Vagina (tissue), 2 donors: ENCODE measurements at regions not wholly inside any gene's neighbourhood (a gene's known extent, or its start where the extent isn't known, plus 50 kb on each side); places are given as distances from the start of the nearest gene placed in this dataset.

Experiments
- DNase-seq, 2 donors: peaks; one replicate each; pipeline ENCODE4 v3.0.0-alpha.2; 2017; ENCODE audit errors: extremely low spot score in 2 of 2
- H3K27ac ChIP-seq: fragments of 200-600 bp; sonication (generic); one replicate; pipeline ENCODE4 v1.5.1; 2019
- H3K27me3 ChIP-seq: fragments of 200-600 bp; sonication (generic); one replicate; pipeline ENCODE4 v1.5.1; 2019
- H3K36me3 ChIP-seq, 2 donors: fragments of 200-600 bp; sonication (generic); one replicate each; pipeline ENCODE4 v1.5.1; 2017 to 2019
- H3K4me1 ChIP-seq: fragments of 200-600 bp; sonication (generic); one replicate; pipeline ENCODE4 v1.5.1; 2019
- H3K4me3 ChIP-seq, 2 donors: fragments of 200-600 bp; sonication (generic); 1 replicate in 1 of 2; 2 replicates in 1 of 2; pipeline ENCODE4 v1.5.1; 2016 to 2019
- H3K9me3 ChIP-seq: fragments of 200-600 bp; sonication (generic); one replicate; pipeline ENCODE4 v1.5.1; 2019
- POLR2A ChIP-seq, 2 donors: fragments of 450-650 bp; IDR thresholded peaks; one replicate each; pipeline ENCODE4 v1.6.1; 2017; ENCODE audit warnings: antibody characterized with exemption in 2 of 2, mild to moderate bottlenecking in 2 of 2, moderate library complexity in 2 of 2
- POLR2AphosphoS5 ChIP-seq, 2 donors: sonication (generic); formaldehyde crosslinking; IDR thresholded peaks; one replicate each; pipeline ENCODE4 v1.9.0; 2017; ENCODE audit warnings: antibody characterized with exemption in 2 of 2, mild to moderate bottlenecking in 2 of 2, low read depth in 1 of 2; ENCODE audit not compliant: insufficient read depth in 1 of 2
- intact Hi-C: fragments of 100-400 bp; cut with DNase I; formaldehyde crosslinking; loops from one replicate; pipeline ENCODE4 v1.15.1; 2023
- TF ChIP-seq, protein P1 (sequence below), 3 experiments: fragments of 450-650 bp in 2 of 3; fragments of 200-600 bp in 1 of 3; sonication (generic) in 1 of 3; IDR thresholded peaks; one replicate each; pipeline ENCODE4 v1.5.1; 2017 to 2019; ENCODE audit warnings: antibody characterized with exemption in 3 of 3, mild to moderate bottlenecking in 2 of 3, moderate library complexity in 2 of 3

DNA sequence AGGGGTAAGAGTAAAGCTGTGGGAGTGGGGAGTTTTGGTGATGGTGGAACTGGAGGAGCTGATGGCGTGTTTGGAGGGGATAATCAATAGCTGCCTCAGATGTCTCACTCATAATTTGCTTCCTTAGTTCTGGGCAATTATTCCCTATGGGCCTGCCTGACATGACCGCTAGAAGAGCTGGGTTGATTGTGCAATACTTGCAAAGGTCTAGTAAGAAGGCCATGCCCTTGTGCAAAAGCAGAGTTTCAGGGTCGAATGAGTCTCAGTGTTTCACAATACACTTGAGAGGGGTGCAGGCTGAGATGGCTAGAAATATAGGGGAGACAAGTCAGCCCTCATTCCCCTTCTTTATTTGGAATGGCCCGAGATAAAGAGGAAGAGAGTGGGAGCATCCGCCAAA, 858.4 kb upstream of the POU3F4 start:
- TF ChIP-seq POLR2AphosphoS5 (IDR thresholded peaks at IDR 0.05; ENCODE audit: insufficient read depth in 1 of 2, low read depth in 1 of 2) (no peak), POLR2A (IDR thresholded peaks at IDR 0.05) (no peak)
- TF ChIP-seq, protein P1, sequence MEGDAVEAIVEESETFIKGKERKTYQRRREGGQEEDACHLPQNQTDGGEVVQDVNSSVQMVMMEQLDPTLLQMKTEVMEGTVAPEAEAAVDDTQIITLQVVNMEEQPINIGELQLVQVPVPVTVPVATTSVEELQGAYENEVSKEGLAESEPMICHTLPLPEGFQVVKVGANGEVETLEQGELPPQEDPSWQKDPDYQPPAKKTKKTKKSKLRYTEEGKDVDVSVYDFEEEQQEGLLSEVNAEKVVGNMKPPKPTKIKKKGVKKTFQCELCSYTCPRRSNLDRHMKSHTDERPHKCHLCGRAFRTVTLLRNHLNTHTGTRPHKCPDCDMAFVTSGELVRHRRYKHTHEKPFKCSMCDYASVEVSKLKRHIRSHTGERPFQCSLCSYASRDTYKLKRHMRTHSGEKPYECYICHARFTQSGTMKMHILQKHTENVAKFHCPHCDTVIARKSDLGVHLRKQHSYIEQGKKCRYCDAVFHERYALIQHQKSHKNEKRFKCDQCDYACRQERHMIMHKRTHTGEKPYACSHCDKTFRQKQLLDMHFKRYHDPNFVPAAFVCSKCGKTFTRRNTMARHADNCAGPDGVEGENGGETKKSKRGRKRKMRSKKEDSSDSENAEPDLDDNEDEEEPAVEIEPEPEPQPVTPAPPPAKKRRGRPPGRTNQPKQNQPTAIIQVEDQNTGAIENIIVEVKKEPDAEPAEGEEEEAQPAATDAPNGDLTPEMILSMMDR (IDR thresholded peaks at IDR 0.05), result no peak
- intact Hi-C loops, result no loop called here
- H3K4me3 ChIP-seq, result no peak overlapping the region

DNA sequence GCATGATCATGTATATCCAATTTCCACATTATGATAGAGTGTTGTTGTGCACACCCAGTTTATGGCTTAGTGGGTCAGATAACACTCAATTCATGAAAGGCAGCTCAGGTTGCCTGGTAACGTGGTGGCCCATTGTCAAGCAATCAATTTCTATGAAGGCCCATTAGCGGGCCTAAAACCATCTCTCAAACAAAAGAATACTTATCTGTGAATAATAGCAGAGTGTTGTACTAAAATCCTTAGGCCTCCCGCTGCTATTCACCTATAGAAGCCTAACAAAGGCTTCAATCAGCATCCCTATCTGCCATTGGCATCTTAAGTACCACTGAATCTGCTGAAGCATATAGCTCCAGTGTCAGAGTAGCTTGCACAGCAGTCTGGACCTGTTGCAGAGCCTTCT, 849.6 kb upstream of the POU3F4 start:
- no peaks in the 10 kb centered on the region for H3K9me3 ChIP-seq
- no peak overlapping the region for H3K4me3 ChIP-seq
- intact Hi-C loops, result no loop called here
- no peak overlapping the region for H3K27ac ChIP-seq
- no peaks in the 10 kb centered on the region for H3K4me1 ChIP-seq
- DNase-seq, result no peak
- H3K36me3 ChIP-seq, result no peaks in the 10 kb centered on the region
- H3K27me3 ChIP-seq, result no peaks in the 10 kb centered on the region
- TF ChIP-seq, protein P1 (IDR thresholded peaks at IDR 0.05), result no peak
- TF ChIP-seq POLR2A (IDR thresholded peaks at IDR 0.05), result no peak
- TF ChIP-seq POLR2AphosphoS5 (IDR thresholded peaks at IDR 0.05; ENCODE audit: insufficient read depth in 1 of 2, low read depth in 1 of 2), result no peak

More for the DNA sequence above, 858.4 kb upstream of the POU3F4 start:
- Histone ChIP-seq H3K27ac (no peak overlapping the region), H3K4me1 (no peaks in the 10 kb centered on the region), H3K36me3 (no peaks in the 10 kb centered on the region), H3K9me3 (no peaks in the 10 kb centered on the region), H3K27me3 (no peaks in the 10 kb centered on the region)
- DNase-seq, result no peak

DNA sequence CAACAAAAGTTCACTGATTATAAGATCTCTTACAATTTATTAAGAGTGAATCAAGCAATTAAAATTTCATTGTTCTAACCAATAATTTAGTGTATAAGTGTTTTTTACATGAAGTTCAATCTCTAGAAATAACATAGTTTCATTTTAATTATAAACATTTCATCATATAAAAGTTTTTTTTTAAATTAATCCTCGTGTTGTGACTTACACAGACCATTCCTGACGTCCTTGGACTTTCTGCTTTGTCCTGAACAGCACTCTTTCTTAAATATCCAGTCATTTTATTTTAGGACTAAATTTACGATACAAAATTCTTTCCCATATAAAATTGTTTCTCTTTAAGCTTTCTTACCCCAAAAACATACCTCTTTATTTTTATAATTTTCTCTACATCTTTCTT, 841.7 kb upstream of the POU3F4 start:
- H3K9me3 ChIP-seq, result no peaks in the 10 kb centered on the region
- no peaks in the 10 kb centered on the region for H3K36me3 ChIP-seq
- H3K27ac ChIP-seq, result no peak overlapping the region
- no peaks in the 10 kb centered on the region for H3K4me1 ChIP-seq
- DNase-seq, result no peak
- no peak overlapping the region for H3K4me3 ChIP-seq
- TF ChIP-seq, protein P1 (IDR thresholded peaks at IDR 0.05), result no peak
- TF ChIP-seq POLR2AphosphoS5 (IDR thresholded peaks at IDR 0.05; ENCODE audit: insufficient read depth in 1 of 2, low read depth in 1 of 2), result no peak
- TF ChIP-seq POLR2A (IDR thresholded peaks at IDR 0.05), result no peak
- intact Hi-C loops, result no loop called here
- no peaks in the 10 kb centered on the region for H3K27me3 ChIP-seq

DNA sequence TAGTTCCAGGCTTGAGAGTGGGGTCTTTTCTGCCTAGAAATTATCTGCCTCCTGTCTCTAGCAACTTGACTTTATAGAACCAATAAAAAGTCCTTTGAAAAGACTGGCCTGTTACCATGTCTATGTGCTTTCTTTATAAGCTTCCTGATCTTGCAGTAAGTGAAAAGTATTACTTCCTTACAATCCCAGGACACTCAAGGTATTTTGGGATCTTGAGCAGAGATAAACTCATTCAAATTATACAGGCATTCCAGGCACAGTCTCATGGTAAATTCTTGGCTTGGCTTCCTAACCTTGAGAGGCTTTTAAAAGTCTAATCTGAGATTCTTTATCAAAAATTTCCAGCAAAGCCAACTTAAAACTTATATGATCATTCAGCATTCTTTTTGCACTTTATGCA, 833.0 kb upstream of the POU3F4 start:
- Histone ChIP-seq H3K9me3 (no peaks in the 10 kb centered on the region), H3K27me3 (no peaks in the 10 kb centered on the region), H3K4me1 (no peaks in the 10 kb centered on the region), H3K36me3 (no peaks in the 10 kb centered on the region), H3K27ac (no peak overlapping the region), H3K4me3 (no peak overlapping the region)
- no peak for TF ChIP-seq POLR2AphosphoS5 (IDR thresholded peaks at IDR 0.05; ENCODE audit: insufficient read depth in 1 of 2, low read depth in 1 of 2)
- no peak for TF ChIP-seq POLR2A (IDR thresholded peaks at IDR 0.05)
- TF ChIP-seq, protein P1 (IDR thresholded peaks at IDR 0.05), result no peak
- intact Hi-C loops, result no loop called here
- no peak for DNase-seq

DNA sequence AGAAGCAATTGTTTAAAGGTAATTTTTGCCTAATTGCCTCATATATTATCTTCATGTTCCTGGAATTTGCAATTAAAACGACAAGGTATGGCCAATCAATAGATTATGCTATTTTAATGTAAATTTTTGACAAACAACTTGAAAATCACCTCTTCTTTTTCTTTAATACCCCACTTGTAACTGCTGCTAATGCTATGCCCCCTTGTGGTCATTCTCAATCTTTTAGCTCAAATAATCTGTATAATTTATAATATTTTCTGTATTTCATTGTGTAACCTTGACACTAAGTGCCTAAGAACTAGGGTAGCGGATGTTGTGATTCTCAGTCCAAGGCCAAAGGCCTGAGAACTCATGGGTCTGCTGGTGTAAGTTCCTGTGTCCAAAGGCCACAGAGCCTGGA, 831.7 kb upstream of the POU3F4 start:
- intact Hi-C loops, result no loop called here
- no peak for TF ChIP-seq POLR2AphosphoS5 (IDR thresholded peaks at IDR 0.05; ENCODE audit: insufficient read depth in 1 of 2, low read depth in 1 of 2)
- TF ChIP-seq, protein P1 (IDR thresholded peaks at IDR 0.05), result no peak
- no peak for TF ChIP-seq POLR2A (IDR thresholded peaks at IDR 0.05)

More for the DNA sequence above, 831.7 kb upstream of the POU3F4 start:
- DNase-seq, result no peak
- Histone ChIP-seq H3K4me3 (no peak overlapping the region), H3K4me1 (no peaks in the 10 kb centered on the region), H3K36me3 (no peaks in the 10 kb centered on the region), H3K27ac (no peak overlapping the region), H3K9me3 (no peaks in the 10 kb centered on the region), H3K27me3 (no peaks in the 10 kb centered on the region)
